ENCODE measurements at regions not wholly inside any gene's neighbourhood (a gene's known extent, or its start where the extent isn't known, plus 50 kb on each side); places are given as distances from the start of the nearest gene placed in this dataset.
A peak's percentile ranks its signal among the peaks of the same experiment; 100 is the strongest.

DNA sequence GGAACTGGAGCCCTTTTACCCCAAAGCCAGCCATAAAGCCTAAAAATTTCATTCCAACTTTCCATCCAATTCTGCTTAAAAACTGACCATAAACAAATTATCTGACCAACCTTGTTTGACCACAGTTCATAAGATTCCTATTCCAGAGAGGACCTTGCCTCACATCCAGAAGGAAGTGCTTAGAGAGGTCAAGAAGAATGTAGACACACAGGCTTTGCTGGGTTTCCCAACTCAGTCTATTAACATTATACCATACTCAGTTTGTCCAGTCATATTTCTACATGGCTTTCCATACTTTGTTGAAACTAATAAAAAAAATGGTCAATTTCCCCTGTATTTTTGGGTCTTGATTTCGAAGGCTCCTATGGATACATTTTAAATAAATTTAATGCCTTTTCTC is 1522.5 kb downstream of the ARAP2 start:
- DNase-seq = no peak

DNA sequence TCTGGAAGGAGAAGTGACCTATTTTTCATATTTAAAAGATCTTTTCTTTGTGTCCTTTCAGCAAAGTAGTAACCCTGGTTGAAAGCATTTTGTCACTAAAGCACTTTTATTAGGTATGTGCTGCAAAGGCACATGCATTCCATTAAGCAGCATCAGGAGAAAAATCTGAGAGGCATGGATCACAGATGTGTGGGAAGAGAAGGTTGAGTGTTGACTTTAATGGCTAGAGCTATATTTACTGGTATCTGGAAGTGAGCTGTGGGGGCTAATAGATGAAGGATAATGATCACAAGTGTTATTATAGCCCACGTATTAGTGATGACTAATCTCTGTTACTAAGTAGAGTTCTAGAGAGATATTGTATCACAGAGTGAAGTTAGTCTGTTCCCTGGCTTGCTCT is 1520.7 kb downstream of the ARAP2 start:
- no peak for DNase-seq

DNA sequence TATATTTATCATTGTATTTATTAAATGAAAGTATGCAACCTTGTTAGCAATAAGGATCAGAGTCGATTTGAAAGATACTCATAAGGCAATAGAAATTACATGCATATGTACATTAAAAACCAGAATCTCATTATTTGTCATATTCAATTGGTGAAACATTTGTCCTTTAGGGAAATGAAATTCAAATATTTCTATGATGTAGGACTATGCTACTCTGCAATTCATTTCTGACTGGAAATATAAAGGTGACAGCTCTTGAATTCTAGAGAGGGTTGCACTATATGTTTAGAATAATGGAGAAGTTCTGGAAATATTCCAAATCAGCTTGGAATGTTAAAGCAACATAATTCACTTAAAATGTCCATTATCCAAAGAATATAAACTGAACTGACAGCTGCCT is 1519.8 kb downstream of the ARAP2 start:
- no peak for DNase-seq

DNA sequence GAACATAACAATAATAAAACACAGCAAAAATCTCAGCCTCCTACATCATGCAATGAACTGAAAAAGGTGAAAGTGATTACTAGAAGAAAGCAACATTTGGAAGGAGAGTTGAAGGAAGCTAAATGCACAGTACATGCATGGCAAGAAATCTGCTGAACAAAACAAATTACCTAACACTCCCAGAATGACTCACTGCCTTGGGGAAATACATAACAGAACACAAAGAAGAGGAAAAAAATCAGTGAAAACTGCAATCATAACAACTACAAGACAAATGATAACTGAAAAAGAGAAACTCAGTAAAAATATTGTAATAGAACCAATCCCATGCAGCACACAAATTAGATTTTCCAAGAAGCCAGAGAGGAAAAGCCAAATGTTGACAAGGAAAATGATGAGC is 1513.2 kb downstream of the ARAP2 start:
- DNase-seq = no peak

DNA sequence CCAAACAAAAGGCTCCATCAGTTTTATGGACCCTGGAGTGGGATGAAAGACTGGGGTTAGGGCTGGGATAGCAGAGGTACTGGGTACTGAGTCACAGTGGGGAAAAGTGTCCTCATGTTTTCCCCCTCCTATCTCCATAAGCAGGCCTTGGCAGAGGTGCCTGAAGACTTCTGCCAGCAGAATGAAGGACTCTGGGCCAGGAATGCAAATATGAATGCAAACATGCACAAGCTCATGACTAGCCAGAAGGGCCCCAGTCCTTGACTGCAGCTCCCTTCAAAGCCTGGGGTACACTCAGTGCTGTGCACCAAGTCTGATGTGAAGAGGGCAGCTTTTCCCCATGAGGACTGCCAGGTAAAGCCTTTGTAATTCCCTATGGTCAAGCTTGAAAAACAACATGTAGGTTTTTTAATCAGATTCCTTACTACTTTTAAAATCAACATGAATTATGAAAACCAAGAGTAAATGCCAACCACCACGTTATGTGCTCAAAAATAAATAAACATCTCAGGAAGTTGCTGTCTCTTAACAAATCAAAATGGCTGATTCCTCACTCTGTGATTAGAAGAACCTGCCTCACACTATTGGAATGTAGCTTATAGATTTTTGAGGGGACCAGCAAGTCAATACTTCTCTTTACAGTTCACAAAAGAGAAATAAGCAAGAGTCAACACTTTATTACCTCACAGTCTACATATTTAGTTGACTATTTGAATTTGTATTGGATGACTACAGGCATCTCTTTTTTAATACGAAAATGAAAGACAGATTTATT is 1512.0 kb downstream of the ARAP2 start:
- DNase-seq = no peak

DNA sequence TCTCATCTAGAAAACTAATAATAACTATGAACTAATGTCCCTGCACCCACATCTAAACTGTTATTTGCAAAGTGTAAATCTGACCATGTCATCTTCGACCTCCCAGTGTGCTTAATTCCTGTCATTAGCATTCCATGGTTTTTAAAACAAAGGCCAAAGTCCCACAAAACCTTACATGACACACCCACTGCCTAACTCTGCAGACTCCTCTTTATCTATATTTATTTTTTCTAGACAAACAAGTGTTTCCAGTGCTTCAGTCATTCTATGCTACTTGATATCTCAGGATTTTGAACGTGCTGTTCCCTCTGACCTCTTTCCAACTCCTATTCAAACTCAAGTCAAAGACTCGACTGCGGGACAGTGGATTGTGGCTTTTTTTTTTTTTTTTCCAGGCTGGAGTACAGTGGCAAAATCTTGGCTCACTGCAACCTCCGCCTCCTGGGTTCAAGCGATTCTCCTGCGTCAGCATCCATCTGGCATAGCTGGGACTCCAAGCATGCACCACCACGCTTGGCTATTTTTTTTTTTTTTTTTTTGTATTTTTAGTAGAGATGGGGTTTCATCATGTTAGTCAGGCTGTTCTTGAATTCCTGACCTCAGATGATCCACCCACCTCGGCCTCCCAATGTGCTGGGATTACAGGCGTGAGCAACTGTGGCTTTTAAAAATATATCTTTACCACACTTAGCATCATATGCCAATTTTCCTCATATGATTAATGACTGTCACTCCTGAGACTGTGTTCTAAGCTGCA is 1511.0 kb downstream of the ARAP2 start:
- no peak for DNase-seq

DNA sequence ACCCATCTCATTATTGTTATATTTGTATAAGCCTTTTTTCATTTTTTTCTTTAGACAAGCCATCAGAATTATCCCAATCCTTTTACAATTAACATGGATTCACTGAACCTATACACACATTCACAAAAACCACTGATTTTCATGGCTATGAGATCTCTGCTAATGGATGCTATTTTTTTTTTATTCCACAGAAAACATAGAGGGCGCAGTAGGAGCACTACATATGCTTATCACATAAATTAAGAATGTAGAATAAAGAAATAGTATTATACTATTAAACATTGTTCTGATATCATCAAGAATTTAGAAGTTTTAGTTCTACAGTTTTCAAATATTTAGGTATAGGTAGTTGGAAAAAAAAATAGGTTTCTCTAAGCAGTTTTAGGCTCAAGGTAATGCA is 1477.4 kb downstream of the ARAP2 start:
- no peak for DNase-seq

DNA sequence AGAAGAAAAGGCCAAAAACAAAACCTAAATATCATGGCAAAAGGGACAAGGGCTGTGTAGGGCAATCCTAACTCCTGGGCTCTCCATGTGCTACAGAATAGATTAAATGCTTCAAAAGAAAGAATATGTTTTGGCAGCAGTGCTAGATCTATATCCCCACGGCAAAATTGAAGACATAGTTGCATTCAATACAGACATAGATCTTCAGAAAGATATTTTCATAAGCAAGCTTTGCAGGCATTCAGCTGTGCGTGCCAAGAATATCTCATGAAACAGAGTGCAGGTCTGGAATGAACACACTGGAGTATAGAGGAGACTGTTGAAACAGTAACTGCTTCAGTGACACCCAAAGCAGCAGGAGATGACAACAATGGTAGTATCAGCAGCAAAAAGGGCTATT is 1476.9 kb downstream of the ARAP2 start:
- no peak for DNase-seq

DNA sequence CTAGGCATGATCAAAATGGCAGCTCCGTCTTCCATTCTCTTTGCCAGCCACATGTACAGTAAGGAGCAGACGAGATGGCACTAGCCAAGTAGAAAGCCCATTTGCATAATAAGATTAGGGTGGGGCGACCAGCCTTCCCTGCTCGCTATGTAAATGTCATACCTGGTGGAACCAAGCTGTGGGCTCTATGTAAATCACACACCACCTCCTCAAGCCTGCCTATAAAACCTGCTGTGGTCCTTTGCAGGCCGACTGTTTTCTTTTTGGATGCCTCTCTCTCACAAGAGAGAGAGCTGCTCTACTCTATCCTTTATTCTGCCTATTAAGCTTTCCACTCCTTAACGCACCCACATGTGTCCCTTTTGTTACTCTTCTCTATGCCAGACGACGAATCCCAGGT is 1472.7 kb downstream of the ARAP2 start:
- DNase-seq = no peak

DNA sequence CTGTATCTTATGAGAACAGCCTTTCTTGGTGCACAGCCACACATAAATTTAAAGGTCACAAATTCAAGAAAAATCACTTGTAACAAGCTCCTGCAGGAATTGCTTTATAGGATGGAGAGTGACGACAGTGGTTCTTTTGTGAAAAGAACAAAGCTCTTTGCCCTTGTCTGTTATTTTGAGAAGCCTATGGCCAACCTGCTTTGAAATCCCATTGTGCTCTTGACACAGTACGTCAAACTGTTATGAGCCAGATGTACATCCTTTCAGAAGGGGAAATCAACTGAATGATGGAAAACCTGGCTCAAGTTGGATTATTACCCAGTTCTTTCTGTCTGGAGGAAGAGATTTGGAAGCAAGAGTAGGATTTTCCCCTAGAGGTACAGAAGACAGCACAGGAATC is 1454.2 kb downstream of the ARAP2 start:
- DNase-seq = no peak

DNA sequence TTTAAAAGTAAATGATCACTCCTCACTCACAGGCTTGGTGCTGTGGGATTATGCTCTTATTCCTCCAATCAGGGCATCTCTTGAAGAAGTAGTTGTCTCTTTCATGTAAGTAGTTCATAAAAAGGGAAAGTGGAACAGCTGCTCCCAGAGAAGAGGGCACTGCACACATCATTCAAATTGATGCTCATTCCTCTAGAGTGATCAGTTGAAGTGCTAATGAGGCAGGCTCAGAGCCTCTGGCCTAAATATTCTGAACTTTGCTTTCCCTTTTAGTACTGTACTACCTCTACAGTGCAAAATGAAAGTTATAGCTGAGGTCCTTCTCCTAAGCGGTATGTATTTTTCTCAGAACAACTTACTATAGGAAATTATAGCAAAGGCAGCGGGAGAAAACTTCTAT is 1453.1 kb downstream of the ARAP2 start:
- DNase-seq = no peak

DNA sequence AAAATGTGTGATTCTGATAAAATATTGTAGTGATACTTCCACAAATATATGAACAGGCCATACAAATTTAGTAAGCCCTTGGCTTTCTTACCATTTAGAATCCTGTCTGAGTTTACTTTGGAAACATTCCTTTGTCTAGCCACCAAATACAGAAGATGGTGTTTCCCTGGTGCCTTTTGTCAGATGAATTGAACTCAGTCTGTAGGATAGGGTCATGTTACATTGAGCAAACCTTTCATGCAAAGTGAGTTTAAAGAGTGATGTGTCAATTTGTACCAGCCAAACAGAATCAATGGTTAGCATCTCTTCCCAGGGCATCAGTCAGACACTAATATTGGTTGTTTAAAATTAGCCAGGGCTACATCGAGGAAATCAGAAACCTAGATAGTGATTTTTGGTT is 1443.4 kb downstream of the ARAP2 start:
- DNase-seq = no peak

DNA sequence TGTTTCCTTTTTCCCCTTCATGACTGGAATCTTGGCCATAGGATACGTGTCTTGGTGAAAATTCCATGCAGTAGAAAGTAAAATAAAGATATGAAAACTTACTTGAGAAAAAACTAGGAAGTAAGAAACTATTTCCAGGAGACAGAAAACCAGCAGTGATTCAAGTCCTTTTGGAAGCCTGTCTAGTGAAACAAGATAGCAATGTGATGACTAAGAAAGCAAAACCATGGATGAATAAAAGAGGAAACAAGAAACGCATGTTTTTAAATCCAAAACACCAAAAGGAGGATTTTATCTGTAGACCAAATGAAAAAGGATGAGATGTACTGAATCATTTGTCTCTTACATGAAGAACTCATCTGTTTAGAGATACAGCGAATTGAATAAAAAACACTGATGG is 1430.0 kb downstream of the ARAP2 start:
- no peak for DNase-seq

DNA sequence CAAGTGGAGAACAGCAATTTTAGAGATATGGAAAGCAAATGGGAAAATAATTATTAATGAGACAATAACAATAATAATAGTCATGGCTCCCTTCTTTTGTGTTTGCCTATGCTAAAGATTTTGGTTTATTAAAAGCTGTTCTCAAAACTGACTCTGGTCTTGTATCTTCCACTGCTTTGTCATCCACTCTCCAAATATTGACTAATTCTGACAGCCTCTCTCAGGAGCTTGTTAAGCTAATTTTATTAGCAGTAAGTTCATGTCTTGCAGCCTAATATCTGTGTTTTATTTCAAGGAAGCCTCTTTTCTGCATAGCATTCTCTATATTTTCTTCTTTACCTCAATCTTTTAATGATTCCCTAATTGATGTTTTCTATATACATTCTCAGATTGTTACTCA is 1419.8 kb downstream of the ARAP2 start:
- DNase-seq = no peak

DNA sequence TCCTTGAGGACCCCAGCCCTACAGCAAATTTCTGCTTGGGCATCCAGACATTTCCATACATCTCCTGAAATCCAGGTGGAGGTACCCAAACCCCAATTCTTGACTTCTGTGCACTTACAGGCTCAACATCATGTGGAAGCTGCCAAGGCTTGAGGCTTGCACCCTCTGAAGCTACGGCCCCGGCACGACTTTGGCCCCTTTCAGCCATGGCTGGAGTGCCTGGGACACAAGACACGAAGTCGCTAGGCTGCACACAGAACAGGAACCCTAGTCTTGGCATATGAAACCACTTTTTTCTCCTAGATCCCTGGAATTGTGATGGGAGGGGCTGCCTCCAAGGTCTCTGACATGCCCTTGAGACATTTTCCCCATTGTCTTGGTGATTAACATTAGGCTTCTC is 1417.7 kb downstream of the ARAP2 start:
- no peak for DNase-seq

DNA sequence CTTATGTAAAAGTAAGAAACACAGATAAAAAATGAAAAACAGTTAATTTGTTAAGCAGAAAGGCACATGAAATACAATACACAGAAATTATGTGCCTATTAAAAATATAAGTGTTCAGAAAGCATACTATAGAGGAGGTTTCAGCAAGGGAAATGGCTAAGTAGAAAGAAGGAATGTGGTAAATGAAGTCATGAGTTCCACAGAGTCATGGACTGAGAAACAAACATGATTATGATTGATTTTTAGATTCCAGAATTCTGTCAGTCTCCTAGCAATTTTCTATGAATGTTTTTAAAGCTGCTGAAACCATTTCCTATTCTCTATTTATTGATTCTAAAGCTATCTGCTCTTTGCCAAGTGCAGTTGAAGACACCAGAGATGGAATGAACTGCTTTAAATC is 1398.4 kb downstream of the ARAP2 start:
- peak in 1 of 3 donors; percentile 1 for DNase-seq

DNA sequence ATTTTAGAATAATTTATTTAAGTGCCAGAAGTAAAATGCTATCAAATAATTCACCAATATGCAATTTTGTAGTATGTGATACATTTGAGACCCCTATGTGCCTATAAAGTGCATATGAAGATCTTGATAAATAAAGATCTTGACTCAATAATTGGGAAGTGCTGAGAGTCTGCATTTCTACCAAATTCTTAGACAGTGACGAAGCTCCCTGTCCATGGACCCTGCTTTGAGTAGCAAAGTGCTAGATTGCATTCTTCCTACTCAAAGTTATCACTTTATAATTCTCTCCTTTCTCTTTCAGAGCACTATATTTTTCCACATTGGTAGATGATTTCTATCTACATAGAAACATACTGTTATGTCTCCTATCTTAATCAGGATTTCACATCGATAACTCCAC is 1393.9 kb downstream of the ARAP2 start:
- DNase-seq = no peak

DNA sequence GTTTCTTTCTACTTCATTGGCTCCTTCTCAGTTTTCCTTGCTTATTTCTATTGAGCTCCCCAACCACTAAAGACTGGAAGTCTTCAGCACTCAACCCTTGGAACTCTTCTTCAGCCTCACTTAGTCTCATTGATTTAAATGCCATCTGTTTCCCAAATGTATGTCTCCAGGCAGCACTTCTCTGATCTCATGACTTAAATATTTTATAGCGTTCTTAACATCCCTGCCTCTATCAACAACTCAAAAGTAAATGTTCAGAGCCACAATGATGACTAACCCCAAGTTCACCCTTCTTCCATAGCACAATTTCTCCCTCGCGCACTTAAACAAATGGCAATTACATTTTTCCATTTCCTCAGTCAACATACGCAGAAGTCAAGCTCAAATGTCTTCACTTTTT is 1393.3 kb downstream of the ARAP2 start:
- DNase-seq = peak in 1 of 3 donors; percentile 10

DNA sequence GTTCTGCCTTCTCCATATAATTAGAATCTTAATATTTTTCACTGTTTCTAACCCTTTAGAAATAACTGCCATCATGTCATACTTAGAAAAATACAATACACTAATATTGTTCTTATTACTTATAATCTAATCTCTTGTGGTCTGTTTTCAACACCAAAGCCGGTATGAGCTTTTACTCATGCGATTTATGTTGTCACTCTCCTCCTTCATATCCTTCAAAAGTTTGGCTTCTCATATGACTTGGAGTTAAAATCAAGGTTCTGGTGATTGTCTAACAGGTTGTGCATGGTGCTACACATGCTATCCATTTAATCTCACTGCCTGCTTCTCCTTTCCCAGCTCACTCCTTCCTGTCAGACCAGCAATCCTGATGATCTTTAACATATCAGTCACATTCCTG is 1392.9 kb downstream of the ARAP2 start:
- DNase-seq = peak in 1 of 3 donors; percentile 16

DNA sequence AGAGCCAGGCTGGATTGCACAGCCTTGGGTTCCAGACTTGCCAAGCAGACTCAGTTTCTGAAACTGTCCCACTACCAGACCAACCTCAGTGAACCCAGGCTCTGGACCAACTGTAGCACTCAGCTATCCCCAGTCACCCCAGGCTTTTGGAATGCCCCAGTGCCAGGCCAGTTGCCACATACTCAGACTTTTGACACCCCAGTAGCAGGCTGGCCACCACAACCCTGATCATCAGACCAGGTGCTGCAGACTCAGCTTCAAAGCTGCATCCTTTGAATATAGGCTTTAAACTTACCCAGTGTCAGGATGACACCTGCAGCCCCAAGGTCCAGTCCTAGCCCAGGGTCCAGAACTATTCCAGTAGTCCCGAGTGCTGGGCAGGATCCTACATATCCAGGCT is 1389.9 kb downstream of the ARAP2 start:
- peak in 1 of 3 donors; percentile 2 for DNase-seq

DNA sequence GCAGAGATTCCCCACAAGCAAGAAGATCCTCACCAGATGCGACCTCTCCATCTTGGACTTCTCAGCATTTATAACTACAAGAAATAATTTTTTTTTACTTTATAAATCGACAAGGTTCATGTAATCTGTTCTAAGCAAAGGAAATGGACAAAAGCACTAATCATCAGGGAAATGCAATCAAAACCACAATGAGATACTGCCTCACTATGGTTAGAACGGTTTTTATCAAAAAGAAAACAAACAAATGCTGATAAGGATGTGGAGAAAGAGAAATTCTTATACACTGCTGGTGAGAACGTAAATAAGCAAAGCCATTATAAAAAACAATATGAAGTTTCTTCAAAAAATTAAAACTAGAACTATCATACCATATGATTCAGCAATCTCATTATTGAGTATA is 1382.6 kb downstream of the ARAP2 start:
- DNase-seq = peak in 1 of 3 donors; percentile 9

DNA sequence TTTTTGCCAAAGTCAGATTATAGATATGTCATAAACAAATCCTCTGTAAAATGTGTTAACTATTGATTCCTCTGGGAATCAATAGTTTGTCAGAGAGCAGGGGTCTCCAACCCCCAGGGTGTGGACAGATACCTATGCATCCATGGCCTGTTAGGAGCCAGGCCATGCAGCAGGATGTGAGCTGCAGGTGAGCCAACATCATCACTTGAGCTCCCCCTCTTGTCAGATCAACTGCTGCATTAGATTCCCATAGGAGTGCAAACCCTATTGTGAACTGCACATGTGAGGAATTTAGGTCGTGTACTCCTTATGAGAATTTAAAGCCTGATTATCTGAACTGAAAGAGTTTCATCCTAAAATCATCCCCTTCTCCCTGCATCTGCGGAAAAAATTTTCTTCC is 1365.4 kb downstream of the ARAP2 start:
- no peak for DNase-seq

DNA sequence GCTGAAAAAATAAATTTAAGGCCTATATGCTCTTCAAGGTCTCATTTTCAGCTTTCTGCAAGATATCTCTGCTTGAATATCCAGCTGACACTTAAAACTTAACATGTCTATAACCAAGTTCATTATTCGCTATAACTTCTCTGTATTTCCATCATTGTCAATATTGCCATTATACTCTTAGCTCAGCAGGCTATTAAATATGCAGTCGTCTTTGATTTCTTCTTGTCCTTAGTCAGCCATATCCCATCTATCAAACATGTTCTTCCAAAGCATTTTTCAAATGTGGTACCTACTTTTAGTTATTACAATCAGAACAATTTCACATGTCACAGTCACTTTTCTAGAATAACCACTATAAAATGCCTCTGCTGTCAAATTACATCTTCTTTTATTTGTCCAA is 1364.1 kb downstream of the ARAP2 start:
- no peak for DNase-seq

DNA sequence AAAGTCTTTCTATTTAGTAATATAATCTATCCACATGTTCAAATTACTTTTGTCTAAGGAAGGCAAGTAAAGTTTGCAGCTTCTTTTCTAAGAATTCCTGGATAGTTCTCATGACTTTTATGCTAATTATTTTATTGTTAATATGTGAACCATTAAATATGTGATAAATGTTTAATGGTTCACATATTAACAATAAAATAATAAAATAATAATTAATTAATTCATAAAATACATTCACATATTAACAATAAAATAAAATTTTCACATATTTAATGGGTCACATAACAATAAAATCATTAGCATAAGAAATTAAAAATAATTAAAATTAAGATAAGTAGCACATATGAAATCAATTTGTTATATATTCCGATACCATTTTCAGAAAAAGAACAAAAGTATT is 1352.4 kb downstream of the ARAP2 start:
- DNase-seq = no peak

DNA sequence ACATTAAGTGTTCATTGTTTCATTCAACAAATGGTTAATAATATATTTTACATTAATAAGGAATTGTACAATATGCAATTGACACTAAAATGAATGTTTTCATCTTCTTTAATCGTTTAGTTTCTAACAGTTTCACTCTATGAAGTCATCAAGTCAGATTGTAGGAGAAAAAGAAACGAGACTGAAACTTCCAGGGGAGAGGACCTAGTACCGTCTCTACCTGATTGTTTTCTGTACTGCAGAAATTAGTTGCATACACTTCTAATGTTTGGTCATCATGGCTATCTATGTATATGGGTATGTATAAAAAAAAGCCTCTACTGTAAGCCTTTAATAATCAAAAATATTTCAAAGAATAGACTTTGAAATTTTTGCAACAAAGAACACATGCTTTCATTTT is 1350.9 kb downstream of the ARAP2 start:
- DNase-seq = no peak

Measured in suppressor macrophage treated with lipopolysaccharide for 1 hour (primary cell).